ENCODE measurements at regions not wholly inside any gene's neighbourhood (a gene's known extent, or its start where the extent isn't known, plus 50 kb on each side); places are given as distances from the start of the nearest gene placed in this dataset.

DNA sequence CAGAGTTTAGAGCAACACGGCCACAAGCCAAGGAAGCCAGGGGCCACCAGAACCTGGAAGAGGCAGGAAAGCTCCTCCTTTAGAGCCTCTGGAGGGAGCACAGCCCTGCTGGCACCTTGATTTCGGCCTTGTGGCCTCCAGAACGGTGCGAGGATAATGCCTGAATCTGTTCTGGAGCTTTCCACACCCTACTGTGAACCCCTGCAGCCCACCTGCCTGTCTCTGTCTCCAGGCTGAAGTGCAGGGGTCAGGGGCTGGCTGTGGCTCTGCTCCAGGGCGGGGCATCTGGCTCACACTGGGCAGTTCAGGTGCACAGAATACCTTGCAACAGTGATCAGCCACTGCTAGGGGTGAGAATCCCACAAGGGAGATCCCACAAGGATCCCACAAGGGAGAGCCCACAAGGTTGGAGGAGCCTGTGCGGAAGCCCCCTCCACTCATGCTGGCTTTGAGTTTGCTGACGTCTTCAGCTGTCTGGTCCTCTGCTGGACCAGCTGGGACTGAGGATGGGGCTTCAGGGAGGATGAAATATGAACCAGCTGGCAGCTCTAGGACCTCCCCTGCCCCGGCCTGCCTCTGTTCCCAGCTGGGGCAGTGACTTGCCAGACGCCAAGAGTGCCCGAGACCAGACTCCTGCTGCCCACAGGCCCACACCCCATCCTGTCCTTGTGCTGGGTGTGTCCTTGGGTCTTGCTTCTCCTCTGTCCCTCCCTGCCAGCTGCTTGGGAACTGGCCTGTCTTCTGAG lies 56.4 kb upstream of the OTOS start:
- peaks cover 22 to 23% of the 10 kb centered on the region in 2 donors for H3K27me3 Mint-ChIP-seq (ENCODE audit: low read depth in 2 of 2)
- intact Hi-C loops (cut with micrococcal nuclease) = no loop called here
- Histone ChIP-seq H3K27me3 (ENCODE audit: control insufficient read depth, insufficient read depth, low read length) (no peaks in the 10 kb centered on the region), H3K27ac (ENCODE audit: low read length) (no peak overlapping the region), H3K4me1 (ENCODE audit: control insufficient read depth, insufficient read depth, low read length) (peaks cover 16% of the 10 kb centered on the region), H3K9me3 (ENCODE audit: control insufficient read depth, insufficient read depth, low read length) (no peaks in the 10 kb centered on the region), H3K4me3 (ENCODE audit: low read length) (no peak overlapping the region), H3K36me3 (ENCODE audit: control insufficient read depth, insufficient read depth, low read length) (no peaks in the 10 kb centered on the region)
- 89% methylated on average over 10 of the region's 10 CpGs for WGBS (ENCODE audit: insufficient coverage)
- H3K9me3 Mint-ChIP-seq = no peaks in the 10 kb centered on the region
- TF ChIP-seq, protein P1, sequence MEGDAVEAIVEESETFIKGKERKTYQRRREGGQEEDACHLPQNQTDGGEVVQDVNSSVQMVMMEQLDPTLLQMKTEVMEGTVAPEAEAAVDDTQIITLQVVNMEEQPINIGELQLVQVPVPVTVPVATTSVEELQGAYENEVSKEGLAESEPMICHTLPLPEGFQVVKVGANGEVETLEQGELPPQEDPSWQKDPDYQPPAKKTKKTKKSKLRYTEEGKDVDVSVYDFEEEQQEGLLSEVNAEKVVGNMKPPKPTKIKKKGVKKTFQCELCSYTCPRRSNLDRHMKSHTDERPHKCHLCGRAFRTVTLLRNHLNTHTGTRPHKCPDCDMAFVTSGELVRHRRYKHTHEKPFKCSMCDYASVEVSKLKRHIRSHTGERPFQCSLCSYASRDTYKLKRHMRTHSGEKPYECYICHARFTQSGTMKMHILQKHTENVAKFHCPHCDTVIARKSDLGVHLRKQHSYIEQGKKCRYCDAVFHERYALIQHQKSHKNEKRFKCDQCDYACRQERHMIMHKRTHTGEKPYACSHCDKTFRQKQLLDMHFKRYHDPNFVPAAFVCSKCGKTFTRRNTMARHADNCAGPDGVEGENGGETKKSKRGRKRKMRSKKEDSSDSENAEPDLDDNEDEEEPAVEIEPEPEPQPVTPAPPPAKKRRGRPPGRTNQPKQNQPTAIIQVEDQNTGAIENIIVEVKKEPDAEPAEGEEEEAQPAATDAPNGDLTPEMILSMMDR (IDR thresholded peaks at IDR 0.05) = no peak
- DNase-seq = no peak
- no peak for ATAC-seq
- H3K4me3 Mint-ChIP-seq = no peak overlapping the region
- H3K36me3 Mint-ChIP-seq = no peaks in the 10 kb centered on the region
- H3K4me1 Mint-ChIP-seq = peaks cover 20 to 21% of the 10 kb centered on the region in 2 donors
- no peak overlapping the region for H3K27ac Mint-ChIP-seq

DNA sequence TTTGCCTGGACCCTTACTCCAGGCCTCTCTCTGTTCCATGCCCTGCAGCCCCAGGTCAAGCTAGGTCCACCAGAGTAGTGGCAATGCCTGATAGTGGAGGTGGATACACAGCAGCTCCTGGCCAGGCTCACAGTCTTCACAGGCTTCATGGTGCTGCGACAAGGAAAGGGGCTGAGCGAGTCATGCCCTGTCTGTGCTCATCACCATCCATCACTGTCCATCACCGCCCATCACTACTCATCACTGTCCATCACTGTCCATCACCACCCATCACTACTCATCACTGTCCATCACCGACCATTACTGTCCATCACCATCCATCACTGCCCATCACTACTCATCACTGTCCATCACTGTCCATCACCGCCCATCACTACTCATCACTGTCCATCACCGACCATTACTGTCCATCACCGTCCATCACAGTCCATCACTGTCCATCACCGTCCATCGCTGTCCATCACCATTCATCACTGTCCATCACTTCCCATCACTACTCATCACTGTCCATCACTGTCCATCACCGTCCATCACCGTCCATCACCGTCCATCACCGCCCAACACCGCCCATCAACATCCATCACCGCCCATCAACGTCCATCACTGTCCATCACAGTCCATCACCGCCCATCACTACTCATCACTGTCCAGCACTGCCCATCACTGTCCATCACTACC lies 57.1 kb upstream of the OTOS start:
- H3K9me3 Mint-ChIP-seq = no peaks in the 10 kb centered on the region
- peaks cover 20 to 21% of the 10 kb centered on the region in 2 donors for H3K4me1 Mint-ChIP-seq
- intact Hi-C loops (cut with micrococcal nuclease) = no loop called here
- H3K36me3 ChIP-seq (ENCODE audit: control insufficient read depth, insufficient read depth, low read length) = no peaks in the 10 kb centered on the region
- H3K27me3 Mint-ChIP-seq (ENCODE audit: low read depth in 2 of 2) = peaks cover 22 to 23% of the 10 kb centered on the region in 2 donors
- DNase-seq (no peak), ATAC-seq (no peak)
- no peak overlapping the region for H3K27ac Mint-ChIP-seq
- WGBS (ENCODE audit: insufficient coverage) = 96% methylated on average over 17 of the region's 17 CpGs
- no peak overlapping the region for H3K27ac ChIP-seq (ENCODE audit: low read length)
- no peak overlapping the region for H3K4me3 Mint-ChIP-seq
- H3K27me3 ChIP-seq (ENCODE audit: control insufficient read depth, insufficient read depth, low read length) = no peaks in the 10 kb centered on the region
- H3K9me3 ChIP-seq (ENCODE audit: control insufficient read depth, insufficient read depth, low read length) = no peaks in the 10 kb centered on the region
- no peaks in the 10 kb centered on the region for H3K36me3 Mint-ChIP-seq
- H3K4me3 ChIP-seq (ENCODE audit: low read length) = no peak overlapping the region
- TF ChIP-seq, protein P1 (IDR thresholded peaks at IDR 0.05) = no peak
- peaks cover 16% of the 10 kb centered on the region for H3K4me1 ChIP-seq (ENCODE audit: control insufficient read depth, insufficient read depth, low read length)

DNA sequence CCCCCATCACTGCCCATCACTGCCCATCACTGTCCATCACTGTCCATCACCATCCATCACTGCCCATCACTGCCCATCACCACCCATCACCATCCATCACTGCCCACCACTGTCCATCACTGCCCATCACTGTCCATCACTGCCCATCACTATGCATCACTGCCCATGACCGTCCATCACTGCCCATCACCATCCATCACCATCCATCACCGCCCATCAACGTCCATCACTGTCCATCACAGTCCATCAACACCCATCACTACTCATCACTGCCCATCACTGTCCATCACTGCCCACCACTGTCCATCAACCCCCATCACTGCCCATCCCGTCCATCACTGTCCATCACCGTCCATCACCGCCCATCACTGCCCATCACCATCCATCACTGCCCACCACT lies 57.8 kb upstream of the OTOS start:
- 95% methylated on average over 6 of the region's 6 CpGs for WGBS (ENCODE audit: insufficient coverage)
- H3K4me1 Mint-ChIP-seq = peaks cover 20 to 21% of the 10 kb centered on the region in 2 donors
- no peak overlapping the region for H3K27ac ChIP-seq (ENCODE audit: low read length)
- no peaks in the 10 kb centered on the region for H3K27me3 ChIP-seq (ENCODE audit: control insufficient read depth, insufficient read depth, low read length)
- no peaks in the 10 kb centered on the region for H3K36me3 Mint-ChIP-seq
- H3K4me3 Mint-ChIP-seq = no peak overlapping the region
- peaks cover 22 to 25% of the 10 kb centered on the region in 2 donors for H3K27me3 Mint-ChIP-seq (ENCODE audit: low read depth in 2 of 2)
- no peaks in the 10 kb centered on the region for H3K36me3 ChIP-seq (ENCODE audit: control insufficient read depth, insufficient read depth, low read length)
- ATAC-seq = no peak
- H3K9me3 ChIP-seq (ENCODE audit: control insufficient read depth, insufficient read depth, low read length) = no peaks in the 10 kb centered on the region
- intact Hi-C loops (cut with micrococcal nuclease) = no loop called here
- TF ChIP-seq, protein P1 (IDR thresholded peaks at IDR 0.05) = no peak
- no peak overlapping the region for H3K27ac Mint-ChIP-seq
- no peaks in the 10 kb centered on the region for H3K9me3 Mint-ChIP-seq
- H3K4me1 ChIP-seq (ENCODE audit: control insufficient read depth, insufficient read depth, low read length) = peaks cover 16% of the 10 kb centered on the region
- no peak for DNase-seq
- H3K4me3 ChIP-seq (ENCODE audit: low read length) = no peak overlapping the region
